Bone marrow (tissue), 2 donors: ENCODE measurements at regions not wholly inside any gene's neighbourhood (a gene's known extent, or its start where the extent isn't known, plus 50 kb on each side); places are given as distances from the start of the nearest gene placed in this dataset.
"Not testable (repeated sequence)": the region's sequence is repeated elsewhere in the genome, so short reads cannot be mapped to it uniquely, and the experiment has no call there.

Source experiments
- DNase-seq, 2 donors: peaks; one replicate each; lab custom pipeline; 2025; lab: John Stamatoyannopoulos, UW

- DNase-seq: no peak
Observed at GRCh38 chr3:15989419-15989818, 185.1 kb upstream of the GALNT15 start.

DNA sequence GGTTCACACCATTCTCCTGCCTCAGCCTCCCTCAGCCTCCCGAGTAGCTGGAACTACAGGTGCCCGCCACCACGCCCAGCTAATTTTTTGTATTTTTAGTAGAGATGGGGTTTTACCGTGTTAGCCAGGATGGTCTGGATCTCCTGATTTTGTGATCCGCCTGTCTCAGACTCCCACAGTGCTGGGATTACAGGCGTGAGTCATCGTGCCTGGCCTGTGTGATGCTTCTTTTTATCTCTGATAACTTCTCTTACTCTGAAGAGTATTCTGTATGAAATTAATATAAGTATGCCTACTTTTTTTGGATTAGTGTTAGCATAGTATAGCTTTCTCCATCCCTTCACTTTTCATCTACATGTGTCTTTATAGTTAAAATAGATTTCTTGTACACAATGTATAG is 180.8 kb upstream of the GALNT15 start:
- DNase-seq: not testable (repeated sequence)

- not testable (repeated sequence) for DNase-seq
Observed at GRCh38 chr3:15996496-15996895, 178.0 kb upstream of the GALNT15 start.

GRCh38 chr3:15997274-15997943 is 177.1 kb upstream of the GALNT15 start:
- DNase-seq: no peak

GRCh38 chr3:15998911-15999310 is 175.6 kb upstream of the GALNT15 start:
- no peak for DNase-seq

DNA sequence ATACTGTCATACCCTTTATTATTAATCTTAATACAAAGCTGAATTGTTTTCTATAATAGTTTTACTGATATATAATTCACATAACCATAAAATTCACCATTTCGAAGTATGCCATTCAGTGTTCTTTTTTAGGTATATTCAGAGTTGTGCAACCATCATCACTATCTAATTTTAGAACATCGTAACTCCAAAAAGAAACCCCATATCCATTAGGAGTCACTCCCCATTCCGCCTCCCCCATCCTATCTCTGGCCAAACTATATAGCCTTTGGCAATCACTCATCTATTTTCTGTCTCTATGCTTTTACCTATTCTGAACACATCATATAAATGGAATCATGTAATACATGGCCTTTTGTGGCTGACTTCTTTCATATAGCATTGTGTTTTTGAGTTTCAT is 169.7 kb upstream of the GALNT15 start:
- DNase-seq: no peak

DNA sequence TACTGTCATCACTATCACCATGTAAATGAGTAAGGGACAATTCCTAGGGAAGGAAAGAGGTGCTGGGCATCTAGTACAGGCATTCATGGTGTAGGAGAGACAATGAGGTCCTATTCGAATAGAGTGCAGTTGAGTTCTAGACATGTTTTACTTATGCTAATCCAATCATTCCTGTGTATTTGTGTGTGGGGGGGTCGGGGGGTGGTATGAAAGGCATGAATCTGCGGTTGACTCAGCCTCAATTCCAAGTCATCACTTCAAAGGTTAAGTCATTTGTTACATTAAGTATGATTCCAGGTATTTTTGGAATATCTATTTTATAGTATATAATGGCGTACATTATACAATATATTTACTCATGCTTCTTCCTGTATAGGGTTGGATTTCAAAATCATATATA is 163.1 kb upstream of the GALNT15 start:
- no peak for DNase-seq

DNA sequence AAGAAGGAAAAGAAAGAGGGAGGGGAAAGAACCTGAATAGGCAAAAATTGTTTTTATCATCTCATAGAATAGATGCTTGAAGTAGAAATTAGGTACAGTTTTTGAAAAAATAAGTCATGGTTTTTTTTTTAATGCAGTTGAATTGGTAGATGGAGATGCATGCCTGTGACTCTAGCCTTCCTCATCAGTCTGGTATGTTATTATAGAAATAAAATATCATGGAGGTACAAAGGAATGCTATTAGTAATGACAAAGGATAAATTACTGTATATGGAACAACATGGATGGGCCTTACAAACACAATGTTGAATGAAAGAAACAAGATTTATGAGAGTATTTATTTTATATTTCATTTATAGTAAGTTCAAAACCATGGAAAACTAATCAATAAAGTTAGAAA is 162.4 kb upstream of the GALNT15 start:
- DNase-seq: no peak

DNA sequence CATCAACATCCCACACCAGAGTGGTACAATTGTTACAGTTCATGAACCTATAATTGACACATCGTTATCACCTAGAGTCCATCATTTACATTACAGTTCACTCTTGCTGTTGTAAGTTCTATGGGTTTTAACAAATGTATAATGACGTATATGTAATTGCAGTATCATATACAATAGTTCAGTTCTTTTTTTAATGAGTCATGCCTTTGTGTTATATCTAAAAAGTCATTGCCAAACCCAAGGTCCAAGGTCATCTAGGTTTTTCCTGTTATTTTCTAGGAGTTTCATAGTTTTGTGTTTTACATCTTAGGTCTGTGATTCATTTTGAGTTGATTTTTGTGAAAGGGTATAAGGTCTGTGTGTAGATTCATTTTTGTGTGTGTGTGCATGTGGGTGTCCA is 160.9 kb upstream of the GALNT15 start:
- DNase-seq: no peak

DNA sequence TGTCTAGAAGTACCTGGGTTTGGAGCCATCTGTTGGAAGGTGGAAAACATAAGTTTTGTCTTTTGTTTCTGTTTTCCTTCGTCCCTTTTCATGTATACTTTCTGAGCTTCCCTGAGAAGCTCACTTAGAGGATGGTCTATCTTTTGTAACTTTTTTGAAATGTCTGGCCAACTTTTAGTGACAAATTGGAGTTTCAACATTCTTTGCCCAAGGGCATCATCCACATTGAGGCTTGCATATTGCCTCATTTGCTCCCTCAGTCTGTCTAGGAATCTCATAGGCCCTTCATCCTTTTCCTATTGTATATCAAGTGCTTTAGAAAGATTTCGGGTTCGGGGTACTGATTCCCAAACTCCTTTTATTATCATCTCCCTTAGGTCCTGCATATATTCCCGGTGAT is 152.7 kb upstream of the GALNT15 start:
- DNase-seq: not testable (repeated sequence)

- not testable (repeated sequence) for DNase-seq
Observed at GRCh38 chr3:16023881-16024280, 150.6 kb upstream of the GALNT15 start.

- no peak for DNase-seq
Observed at GRCh38 chr3:16024548-16024947, 149.9 kb upstream of the GALNT15 start.

DNA sequence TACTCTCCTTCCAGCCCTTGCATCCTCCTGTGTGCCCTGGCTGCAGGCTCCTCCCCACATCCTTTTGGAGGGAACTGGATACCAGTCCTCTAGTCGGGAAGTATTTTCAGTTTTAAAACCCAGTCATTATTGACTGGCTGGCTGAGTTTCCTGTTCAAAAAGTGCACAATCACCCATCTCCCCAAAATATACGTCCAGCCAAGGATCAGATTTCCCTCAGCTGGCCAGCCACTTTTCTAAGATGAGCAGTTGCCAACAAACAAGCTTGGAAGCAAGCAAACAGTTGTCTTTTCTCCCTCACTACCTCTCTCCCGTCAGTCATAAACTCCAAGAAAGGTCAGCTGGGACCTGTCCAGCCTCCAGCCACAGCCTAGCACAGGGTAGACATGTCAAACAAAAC is 147.7 kb upstream of the GALNT15 start:
- DNase-seq: no peak

DNA sequence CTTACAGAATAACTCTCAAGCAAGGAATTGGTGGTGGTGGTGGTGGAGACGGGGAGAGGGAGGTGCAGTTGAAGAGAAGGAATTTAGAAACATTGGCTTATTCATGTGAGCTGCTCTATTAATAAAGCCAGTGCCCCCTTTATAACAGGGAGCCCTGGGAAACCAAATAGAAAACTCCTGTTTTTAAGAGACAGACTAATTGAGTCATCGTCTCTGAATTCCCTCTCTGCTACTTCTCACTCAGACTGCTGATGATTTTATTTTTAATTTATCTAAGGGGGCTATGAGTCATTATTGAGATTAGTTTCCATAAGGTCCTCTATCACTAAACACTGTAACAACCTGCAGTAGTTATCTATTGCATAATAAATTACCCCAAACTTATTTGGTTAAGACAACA is 145.9 kb upstream of the GALNT15 start:
- DNase-seq: no peak

DNA sequence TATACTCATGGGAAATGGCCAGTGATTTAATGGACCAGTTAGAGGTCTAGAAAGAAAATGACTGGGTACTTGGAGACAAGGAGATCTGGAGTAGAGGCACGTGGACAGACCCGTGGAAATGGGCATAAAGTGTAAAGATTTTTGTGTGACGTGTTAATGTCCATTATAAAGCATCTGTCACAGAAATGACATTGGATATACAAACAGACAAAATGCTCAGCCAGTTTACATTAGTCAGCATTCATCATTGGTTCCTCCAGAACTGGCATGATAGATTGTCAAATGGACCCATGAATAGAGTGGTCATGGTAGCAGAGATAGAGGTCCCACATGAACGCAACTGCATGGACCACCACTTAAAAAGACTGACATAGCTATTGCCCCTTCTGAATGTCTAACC is 144.1 kb upstream of the GALNT15 start:
- DNase-seq: no peak

GRCh38 chr3:16031434-16031833 is 143.0 kb upstream of the GALNT15 start:
- DNase-seq: no peak

GRCh38 chr3:16033889-16034687 is 140.4 kb upstream of the GALNT15 start:
- DNase-seq: no peak

- DNase-seq: no peak
Observed at GRCh38 chr3:16040991-16041390, 133.5 kb upstream of the GALNT15 start.

DNA sequence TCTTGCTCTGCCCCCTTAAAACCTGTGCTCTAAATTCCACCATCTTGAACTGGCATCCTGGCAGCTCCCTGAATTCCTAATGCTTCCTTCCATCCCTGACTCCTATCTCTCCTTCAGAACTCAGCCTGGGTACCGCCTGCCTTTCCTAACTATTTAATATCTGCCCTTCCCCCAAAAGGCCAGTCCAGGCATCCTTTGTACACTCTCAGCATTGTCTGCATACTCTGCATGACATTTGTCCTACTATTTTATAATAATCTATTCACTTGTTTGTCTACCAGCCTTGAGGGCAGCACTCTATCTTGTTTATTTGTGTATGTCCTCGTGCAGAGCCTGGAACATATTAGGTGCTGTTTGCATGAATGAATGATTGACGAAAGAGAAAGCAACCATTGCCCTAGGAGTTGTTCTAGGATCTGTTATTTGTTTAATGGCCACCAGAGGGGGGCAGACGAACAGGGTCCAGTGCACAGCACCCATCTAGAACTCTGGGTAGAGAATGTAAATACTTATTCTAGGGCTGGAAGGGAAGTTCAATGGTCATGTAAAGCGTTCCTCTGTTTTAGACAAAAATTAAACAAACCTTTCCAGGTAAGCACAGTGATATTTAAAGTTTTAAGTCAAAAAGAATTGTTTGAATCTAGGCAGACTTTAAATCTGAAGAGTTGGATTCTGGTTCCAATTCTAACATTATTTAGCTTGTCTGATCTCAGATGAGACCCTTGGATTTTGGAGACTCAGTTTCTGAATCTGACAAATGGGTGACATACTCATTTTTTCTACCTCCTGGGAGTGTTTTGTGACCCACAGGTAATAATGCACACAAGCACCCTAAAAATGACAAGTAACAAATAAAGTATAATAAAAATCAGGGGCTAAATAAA is 125.8 kb upstream of the GALNT15 start:
- peak in 1 of 2 donors; percentile 51 for DNase-seq

DNA sequence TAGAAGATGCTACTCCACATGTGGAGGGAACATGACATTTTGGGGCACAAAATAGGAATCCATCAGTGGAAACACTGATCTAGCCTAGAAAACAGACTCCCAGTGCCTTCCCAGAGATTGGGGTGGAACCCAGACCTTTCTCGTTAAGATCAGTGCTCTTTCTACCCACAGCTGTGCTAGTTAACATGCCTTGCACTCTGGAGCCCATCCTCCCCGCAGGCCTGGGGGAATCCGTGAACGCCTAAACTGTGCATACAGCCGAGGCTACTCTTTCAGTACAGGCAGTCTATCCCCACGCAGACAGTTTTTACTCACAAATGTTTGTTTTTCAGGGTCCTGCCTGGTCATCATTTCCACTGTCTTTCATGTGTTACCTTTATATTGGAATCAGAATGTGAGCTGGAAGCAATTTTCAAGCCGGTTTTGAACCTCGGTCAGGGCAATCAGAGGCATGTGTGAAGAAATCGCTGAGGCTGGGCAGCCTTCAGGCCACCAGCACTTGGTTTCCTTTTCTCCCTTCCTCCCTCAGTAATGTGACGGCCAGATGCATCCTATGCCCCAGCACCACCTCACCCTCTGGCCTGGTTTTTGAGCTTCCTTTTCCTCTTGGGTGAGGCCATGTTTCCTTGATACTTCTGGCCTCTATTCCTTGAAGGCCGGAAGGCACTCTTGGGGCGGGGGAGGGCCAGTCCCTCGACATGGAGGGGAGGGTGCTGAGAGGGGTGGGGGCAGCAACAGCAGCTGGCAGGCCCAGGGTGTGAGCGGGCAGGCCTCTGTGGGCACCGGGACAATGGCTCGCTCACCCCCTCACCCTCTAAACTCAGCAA is 123.6 kb upstream of the GALNT15 start:
- peak in 1 of 2 donors; percentile 74 for DNase-seq

- DNase-seq: no peak
Observed at GRCh38 chr3:16051691-16052090, 122.8 kb upstream of the GALNT15 start.

DNA sequence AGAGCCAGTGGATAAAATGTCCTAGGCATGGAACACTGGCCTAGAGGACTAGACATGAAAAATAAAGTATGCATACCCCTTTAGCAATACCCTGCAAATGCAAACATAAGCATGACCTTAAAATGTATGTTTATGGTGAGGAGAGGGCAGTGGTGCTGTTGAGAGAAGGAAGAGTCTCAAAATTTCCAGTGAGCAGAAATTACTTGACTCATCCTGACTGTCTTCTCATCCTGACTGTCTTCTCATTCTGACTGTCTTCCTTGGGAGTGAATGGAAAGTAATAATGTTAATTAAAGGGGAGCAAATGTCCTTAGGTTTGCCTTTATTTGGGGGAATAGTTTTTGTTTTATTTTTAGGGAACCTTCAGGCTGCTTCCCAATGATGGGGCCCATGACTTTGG is 121.5 kb upstream of the GALNT15 start:
- no peak for DNase-seq
